GM21576 (cell line): ENCODE measurements at regions not wholly inside any gene's neighbourhood (a gene's known extent, or its start where the extent isn't known, plus 50 kb on each side); places are given as distances from the start of the nearest gene placed in this dataset.
"Not testable (repeated sequence)": the region's sequence is repeated elsewhere in the genome, so short reads cannot be mapped to it uniquely, and the experiment has no call there.

Experiments
- ATAC-seq: cut with Tn5 transposase; IDR thresholded peaks from one replicate; pipeline ENCODE4 v1.9.1; 2021; ENCODE audit warnings: mild to moderate bottlenecking, moderate library complexity; ENCODE audit not compliant: unreplicated experiment

DNA sequence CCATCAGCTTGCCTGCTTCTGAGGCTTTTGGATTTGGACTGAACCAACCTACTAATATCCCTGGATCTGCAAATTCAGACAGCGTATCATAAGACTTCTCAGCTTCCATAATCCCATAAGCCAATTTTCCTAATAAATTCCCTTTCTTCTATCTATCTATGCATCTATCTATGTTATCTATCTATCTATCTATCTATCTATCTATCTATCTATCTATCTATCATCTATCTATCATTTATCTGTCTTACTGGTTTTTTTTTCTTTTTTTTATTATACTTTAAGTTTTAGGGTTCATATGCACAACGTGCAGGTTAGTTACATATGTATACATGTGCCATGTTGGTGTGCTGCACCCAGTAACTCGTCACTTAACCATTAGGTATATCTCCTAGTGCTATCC is 2045.4 kb upstream of the CDH6 start:
- no peak for ATAC-seq

DNA sequence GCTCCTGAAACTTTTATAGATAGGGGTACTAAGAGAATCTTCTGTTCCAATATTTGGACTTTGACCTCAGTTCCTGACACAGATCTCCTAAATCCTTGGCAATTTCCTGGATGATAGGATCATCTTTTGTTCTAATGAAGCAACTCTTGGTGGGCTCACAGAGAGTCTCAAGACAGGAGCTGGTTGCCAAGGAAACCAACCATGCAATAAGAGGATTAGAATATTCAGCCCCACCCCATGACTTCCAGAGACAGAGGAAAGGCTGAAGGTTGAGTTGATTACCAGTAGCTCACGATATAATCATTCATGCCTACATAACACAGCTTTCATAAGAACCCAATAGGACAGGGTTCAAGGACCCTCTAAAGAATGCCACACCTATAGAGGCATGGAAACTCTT is 2050.2 kb upstream of the CDH6 start:
- ATAC-seq, result no peak

DNA sequence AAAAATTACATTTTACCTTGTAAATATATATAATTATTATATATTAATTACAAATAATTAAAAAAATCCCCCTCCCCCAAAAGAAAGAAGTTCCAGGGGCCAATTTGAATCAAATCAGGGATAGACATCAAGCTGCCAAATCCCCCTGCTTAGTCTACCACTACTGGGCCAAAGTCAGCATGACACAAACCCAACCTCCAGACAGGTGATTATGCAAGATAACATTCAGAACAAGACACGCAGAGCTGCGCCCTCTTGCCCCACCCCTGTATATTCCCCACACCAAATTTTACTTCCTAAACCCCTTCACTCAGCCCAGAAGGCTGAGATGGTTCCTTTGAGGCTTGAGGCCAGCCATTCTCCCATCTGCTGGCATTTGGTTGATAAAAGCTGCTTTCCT is 2059.1 kb upstream of the CDH6 start:
- ATAC-seq, result no peak

DNA sequence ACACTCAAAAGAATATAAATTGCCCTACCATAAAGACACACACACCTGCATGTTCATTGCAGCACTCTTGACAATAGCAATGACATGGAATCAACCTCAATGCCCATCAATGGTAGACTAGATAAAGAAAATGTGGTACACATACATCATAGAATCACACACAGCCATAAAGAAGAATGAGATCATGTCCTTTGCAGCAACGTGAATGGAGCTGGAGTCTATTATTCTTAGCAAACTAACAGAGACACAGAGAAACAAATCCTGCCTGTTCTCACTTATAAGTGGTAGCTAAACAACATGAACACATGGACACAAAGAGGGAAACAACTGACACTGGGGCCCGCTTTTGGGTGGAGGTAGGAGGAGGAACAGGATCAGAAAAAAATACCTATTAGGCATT is 2062.2 kb upstream of the CDH6 start:
- ATAC-seq, result no peak

DNA sequence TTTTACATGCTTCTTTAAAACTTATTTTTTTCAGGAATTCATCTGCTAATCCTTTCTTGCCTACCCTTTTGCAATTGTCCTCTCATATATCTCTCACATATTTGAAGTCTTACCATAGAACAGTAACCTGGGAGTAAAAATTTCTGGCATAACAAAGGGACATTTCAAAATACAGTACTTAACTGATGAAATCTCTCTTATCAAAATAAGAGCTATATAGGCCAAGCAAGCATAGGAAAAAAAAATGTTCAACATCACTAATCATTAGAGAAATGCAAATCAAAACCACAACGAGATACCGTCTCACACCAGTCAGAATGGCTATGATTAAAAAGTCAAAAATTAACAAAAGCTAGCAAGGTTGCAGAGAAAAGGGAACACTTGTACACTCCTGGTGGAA is 2062.7 kb upstream of the CDH6 start:
- ATAC-seq, result no peak

DNA sequence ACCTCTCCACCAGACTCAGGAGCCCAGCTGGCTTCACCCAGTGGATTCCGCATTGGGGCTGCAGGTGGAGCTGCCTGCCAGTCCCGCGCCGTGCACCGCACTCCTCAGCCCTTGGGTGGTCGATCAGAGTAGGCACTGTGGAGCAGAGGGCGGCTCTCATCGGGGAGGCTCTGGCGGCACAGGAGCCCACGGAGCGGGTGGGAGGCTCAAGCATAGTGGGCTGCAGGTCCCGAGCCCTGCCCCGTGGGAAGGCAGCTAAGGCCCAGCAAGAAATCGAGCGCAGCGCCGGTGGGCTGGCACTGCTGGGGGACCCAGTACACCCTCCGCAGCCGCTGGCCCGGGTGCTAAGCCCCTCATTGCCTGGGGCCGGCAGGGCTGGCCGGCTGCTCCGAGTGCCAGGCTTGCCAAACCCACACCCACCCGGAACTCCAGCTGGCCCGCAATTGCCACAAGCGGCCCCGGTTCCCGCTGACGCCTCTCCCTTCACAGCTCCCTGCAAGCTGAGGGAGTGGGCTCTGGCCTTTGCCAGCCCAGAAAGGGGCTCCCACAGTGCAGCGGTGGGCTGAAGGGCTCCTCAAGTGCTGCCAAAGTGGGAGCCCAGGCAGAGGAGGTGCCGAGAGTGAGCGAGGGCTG is 2065.8 kb upstream of the CDH6 start:
- not testable (repeated sequence) for ATAC-seq

DNA sequence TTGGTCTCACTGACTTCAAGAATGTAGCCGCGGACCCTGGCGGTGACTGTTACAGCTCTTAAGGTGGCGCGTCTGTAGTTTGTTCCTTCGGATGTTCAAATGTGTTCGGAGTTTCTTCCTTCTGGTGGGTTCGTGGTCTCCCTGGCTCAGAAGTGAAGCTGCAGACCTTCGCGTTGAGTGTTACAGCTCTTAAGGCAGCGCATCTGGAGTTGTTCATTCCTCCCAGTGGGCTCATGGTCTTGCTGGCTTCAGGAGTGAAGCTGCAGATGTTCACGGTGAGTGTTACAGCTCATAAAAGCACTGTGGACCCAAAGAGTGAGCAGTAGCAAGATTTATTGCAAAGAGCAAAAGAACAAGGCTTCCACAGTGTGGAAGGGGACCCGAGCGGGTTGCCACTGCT is 2067.0 kb upstream of the CDH6 start:
- ATAC-seq, result not testable (repeated sequence)

DNA sequence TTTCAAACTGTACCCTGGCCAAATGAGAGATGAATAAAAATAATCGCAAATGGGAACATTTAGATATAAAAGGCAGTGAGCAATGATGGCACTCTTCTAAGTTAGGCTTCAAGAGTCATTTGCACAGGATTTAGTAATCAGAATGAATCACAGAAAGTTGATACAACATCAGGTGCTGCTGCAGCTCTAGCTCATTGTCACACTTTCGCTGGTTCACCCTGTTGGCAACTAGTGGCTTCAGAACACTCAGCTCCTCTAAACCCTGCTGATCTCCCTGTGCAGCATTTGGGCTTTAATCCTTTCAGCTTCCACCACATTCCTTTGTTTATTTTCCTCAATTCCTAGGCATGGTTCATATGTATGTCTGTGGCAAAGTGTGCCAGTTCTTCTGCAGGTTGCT is 2071.2 kb upstream of the CDH6 start:
- ATAC-seq, result no peak

DNA sequence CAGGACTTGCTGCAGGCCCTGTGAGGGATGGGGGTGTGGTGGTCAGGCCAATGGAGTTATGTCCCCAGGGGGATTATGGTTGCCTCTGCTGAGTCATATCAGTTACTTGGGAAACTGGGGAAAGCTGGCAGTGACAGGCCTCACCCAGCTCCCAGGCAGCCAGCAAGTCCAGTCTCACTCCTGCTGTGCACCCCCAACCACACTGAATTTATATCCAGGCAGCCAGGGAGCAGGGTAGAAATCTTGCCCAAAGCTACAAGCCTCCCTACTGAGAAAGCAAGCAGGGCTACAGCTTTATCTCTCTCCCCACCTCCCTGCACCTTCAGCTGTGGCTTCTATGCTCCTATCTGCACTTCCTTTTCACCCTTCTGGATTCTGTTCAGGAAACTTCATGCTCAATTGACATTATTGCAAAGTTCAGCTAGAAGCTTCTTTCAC is 2076.0 kb upstream of the CDH9 start:
- ATAC-seq, result no peak

DNA sequence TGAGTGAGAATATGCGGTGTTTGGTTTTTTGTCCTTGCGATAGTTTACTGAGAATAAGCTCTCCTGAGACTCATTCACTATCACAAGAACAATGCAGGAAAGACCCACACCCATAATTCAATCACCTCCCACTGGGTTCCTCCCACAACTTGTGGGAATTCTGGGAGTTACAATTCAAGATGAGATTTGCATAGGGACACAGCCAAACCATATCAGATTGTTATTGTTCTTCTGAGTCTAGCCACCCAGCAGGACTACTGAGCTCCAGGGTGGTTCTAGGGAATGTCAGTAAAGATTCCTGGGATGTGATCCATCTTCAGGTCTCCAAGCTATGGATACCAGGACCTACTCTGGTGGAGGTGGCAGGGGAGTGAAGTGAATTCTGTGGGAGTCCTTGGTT is 2075.1 kb upstream of the CDH9 start:
- ATAC-seq, result no peak

DNA sequence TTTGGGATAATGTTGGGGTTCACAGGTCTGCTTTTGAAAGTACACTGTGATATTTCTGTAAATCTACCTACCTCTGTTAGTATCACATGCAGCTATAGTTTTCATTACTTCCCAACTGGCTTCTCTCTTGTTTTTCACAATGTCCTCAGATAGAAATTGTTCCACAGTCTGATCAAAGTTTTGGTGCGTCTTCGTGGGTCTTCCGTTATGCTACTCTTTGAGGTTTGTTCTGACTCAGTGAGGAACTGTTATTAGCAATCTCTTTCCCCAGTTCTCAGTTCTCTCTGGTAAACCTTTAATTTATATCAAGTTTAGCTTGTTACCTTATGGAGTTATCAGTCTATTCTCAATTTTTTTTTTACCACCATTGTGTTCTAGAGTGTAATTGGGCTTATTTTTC is 2061.2 kb upstream of the CDH9 start:
- no peak for ATAC-seq

DNA sequence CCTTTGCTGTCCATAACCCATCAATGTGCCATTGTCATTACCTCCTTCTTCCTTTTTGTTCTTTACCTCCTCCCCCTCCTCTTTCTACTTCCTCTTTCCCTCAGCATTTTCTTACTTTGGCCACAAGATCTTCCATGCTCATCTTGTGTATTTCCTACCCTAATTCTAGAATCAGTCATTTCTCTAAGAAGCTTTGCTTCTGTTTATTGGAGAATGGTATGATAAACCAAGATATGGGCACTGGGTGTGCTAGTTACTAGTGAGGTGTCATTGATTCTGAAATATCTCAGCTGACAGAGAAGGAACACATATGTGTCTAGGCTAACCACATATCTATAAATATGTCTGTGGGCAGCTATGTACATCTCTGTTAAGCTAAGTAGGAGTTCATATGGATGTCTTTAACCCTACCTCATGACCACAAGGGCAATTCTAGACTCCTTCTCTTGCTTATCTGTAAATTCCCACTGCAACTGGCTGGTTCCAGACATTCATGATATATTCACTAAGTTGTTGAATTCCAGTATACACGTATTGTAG is 2051.3 kb upstream of the CDH9 start:
- no peak for ATAC-seq

DNA sequence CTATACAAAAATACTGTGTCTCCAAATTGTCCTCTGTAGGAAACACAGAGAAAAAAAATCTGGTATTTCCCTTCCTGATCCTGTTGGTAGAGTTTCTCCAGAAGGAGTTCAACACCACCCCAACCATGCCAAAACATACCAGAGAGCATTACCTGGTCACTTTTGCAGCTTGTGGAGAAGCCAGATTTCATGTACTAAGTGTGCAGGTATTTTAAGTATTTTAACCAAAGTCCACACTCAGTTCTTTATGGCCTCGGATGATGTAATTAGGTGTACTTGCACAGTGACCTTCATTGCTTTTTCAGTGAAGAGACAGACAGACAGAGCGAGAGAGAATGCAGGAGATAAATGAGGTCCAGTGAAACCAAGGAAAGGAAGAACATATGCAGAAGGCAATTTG is 2046.8 kb upstream of the CDH9 start:
- no peak for ATAC-seq

DNA sequence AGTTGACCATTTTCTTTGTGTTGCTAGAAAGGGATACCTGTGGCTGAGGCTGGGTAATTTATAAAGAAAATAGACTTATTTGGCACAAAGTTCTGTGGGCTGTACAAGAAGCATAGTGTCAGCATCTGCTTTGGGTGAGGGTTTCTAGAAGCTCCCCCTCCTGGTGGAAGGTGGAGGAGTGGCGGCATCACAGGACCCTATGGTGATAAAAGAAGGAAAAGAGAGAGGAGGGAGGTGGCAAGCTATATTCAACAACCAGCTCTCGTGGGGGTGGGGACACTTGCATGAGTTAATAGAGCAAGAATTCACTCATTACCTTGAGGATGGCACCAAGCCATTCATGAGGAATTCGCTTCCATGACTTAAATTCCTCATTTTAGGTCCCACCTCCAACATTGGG is 2041.4 kb upstream of the CDH9 start:
- no peak for ATAC-seq

DNA sequence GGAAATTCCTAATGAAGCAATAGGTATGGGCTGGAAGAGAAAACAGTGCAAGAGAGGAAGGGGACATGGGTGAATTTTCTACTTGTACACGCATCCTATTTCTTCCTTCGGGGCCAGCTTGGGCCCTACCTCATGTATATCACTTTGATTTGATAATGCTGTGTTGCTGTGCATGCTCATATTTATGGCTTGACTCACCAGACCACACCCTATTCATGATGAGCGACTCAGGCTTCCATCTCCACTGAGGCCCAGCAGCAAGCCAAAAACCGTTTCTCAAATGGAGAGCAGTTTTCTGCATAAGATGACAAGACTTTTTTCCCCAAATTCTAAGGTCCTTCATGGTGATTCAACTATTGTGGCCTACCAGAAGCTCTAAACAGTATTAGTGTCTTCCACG is 2039.1 kb upstream of the CDH9 start:
- ATAC-seq, result no peak

DNA sequence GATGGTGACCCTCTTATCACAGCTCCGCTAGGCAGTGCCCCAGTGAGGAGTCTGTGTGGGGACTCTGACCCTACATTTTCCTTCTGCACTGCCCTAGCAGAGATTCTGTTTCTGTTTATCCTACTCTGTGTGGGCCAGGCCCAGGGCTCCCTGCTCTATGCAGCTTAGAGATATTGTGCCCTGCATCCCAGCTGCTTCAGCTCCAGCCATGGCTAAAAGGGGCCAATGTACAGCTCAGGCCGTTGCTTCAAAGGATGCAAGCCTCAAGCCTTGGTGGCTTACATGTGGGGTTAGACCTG is 2030.7 kb upstream of the CDH9 start:
- no peak for ATAC-seq

DNA sequence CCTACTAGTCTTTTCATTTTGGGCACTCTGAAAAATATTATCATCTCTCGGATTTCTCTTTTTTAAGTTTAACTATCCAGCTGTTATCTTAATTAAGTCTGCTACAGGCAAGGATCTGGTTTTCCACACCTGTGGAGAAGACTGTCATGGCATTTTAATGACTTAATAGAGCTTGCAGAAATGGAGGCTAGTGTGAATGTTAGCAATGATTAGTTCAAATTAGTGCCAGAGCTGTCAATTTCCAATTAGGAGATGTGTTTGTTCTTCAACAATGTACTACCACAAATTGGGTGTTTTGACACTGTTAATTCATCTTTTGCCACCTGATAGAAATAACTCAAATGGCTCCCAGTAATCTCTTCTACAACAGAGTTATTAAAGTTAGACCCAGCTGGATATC is 2023.0 kb upstream of the CDH9 start:
- no peak for ATAC-seq

DNA sequence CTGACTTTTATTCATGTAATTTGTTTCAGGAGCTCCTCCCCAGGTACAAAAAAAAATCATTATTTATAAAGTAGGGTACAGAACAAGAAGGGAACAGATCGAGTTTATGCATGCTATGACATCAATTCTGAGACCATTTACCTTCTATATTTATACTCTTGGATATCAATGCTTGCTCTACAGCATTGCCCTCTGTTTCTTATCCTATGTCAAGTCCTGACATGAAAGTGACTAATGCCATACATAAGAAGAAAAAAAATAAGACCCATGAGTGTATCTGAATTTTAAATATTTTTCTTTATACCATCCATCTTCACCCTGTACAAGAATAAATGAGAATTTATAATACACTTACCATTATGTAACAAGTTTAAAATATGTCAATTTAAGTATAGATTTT is 2016.3 kb upstream of the CDH9 start:
- ATAC-seq, result no peak

DNA sequence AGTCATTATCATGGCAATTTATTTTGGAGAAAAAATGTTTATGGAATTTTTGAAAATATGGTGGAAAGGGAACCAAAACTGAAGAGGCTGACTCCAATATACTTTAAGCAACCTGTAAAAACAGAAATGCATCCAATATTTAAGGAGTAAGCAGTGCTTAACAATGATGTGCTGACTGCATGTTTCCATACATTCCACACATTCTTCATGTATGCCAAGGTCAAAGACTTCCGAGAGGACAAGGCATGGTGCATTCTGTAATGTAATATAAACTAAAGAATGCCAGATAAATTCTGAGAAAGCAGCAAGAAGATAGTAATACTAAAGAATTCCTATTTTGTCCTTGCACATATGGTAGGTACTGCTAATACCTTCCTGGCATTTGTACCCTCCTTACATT is 2015.9 kb upstream of the CDH9 start:
- no peak for ATAC-seq

DNA sequence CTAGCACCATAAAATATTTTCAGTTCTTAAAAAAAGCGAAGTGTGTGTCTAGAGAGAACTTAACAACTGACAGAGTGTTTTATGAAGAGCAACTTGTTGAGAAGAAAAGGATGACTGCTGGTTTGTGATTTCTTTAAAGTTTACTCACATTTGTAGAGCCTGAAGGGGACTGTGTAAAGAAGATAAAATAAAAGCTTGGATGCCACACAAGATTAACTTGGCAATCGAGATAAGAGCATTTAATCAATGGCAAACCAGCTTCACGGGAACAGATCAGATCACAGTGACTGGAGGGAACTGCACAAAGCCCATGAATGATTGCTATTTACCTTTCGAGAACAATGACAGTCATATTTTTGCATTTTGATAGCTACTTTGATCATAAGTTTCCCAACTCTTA is 2013.1 kb upstream of the CDH9 start:
- no peak for ATAC-seq

DNA sequence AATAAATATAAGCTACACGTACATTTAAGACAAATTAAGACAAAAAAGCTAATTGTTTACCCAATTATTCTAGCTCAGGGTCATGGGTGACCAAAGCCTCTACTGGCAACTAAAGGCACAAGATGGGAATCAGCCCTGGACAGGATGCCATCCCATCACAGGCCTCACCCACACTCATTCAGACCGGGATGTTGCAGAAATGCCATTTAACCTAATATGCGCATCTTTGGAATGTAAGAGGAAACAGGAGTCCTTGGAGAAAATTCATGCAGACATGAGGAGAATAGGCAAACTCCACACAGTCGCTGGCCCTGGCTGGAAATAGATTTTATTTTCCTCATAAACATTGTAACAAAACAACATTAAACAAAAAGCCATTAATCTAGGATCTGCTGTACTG is 2003.8 kb upstream of the CDH9 start:
- no peak for ATAC-seq

DNA sequence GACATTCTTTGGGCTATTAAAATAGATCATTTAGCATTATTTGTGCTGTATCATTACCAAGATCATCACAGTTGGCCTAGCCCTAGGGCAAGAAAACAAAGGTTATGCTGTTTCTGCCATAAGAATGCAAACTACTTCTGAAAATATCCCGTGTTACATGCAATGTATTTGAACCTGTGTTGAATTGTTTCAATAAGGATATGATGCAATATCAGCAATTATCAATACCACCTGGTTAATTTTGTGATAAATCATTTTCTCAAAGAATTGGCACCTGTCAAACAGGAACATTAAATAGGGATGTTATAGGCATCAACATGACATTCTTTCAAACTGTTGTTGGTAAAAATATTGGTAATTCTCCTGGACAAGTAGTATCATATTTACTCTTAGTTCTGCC is 2002.0 kb upstream of the CDH9 start:
- no peak for ATAC-seq

DNA sequence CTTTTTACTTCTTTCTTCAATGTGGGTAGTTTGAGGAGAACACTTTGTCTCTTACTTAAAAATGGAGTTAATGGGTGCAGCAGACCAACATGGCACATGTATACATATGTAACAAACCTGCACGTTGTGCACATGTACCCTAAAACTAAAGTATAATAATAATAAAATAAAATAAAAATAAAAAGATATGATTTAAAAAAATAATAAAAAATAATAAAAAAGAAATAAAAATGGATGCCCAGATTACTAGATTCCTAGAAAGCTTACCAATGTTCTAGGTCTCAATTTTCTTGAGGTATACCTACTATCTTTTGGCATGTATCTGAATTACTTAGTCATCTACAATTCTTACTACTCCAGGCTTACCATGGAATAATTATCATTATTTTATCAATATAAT is 2001.6 kb upstream of the CDH9 start:
- no peak for ATAC-seq

DNA sequence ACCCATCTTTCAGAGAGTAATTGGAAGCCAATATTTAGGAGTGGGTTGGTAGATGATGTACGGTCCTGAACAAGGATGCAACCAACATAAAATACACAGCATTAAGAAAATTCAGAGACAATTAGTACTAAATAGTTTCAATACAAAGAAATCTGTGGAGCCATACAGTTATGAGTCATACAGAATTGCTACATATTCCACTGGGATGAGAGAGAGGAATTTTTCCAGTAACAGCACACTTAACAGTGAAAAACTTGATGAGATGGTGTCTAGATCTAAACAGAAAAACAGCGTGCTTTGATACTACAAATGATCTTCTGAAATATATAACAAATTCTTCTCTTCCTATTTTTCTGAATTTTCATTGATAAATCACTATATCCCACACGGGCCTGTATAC is 1999.3 kb upstream of the CDH9 start:
- no peak for ATAC-seq
